Gastrocnemius medialis (tissue), 4 donors: ENCODE measurements at regions not wholly inside any gene's neighbourhood (a gene's known extent, or its start where the extent isn't known, plus 50 kb on each side); places are given as distances from the start of the nearest gene placed in this dataset.

Experiments used
- POLR2A ChIP-seq, 2 donors: fragments of 450-650 bp; IDR thresholded peaks; one replicate each; pipeline ENCODE4 v1.6.1; 2017; ENCODE audit warnings: antibody characterized with exemption in 2 of 2, mild to moderate bottlenecking in 2 of 2, moderate library complexity in 2 of 2
- TF ChIP-seq, protein P1 (sequence below), 5 experiments: fragments of 450-650 bp in 3 of 5; fragments of 200-600 bp in 2 of 5; sonication (generic) in 2 of 5; IDR thresholded peaks in 4 of 5; conservative IDR thresholded peaks in 1 of 5; 1 replicate in 4 of 5; 2 replicates in 1 of 5; pipeline ENCODE4 v1.5.1; 2016 to 2019; ENCODE audit warnings: antibody characterized with exemption in 5 of 5, mild to moderate bottlenecking in 3 of 5, moderate library complexity in 3 of 5

DNA sequence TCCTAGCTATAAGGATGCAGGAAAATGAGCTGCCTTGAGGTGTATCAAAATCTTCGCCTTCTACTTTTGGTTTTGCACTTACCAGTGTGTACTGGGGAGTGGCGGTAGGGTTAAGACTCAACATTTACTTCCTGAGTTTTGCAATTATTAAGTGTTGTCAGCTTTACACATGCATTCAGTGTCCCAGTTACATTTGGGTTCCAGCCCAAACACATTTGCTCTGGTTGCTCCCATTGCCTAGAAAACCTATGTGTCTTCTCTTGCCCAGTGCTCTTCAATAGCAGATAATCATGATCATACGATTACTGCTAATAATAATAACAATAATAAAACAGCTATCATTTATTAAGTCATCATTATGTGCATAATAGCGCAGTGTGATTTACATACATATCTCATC, 241.5 kb upstream of the PAPPA start:
- TF ChIP-seq, protein P1, sequence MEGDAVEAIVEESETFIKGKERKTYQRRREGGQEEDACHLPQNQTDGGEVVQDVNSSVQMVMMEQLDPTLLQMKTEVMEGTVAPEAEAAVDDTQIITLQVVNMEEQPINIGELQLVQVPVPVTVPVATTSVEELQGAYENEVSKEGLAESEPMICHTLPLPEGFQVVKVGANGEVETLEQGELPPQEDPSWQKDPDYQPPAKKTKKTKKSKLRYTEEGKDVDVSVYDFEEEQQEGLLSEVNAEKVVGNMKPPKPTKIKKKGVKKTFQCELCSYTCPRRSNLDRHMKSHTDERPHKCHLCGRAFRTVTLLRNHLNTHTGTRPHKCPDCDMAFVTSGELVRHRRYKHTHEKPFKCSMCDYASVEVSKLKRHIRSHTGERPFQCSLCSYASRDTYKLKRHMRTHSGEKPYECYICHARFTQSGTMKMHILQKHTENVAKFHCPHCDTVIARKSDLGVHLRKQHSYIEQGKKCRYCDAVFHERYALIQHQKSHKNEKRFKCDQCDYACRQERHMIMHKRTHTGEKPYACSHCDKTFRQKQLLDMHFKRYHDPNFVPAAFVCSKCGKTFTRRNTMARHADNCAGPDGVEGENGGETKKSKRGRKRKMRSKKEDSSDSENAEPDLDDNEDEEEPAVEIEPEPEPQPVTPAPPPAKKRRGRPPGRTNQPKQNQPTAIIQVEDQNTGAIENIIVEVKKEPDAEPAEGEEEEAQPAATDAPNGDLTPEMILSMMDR (IDR thresholded peaks at IDR 0.05 in 4 of 5, conservative IDR thresholded peaks at IDR 0.05 in 1 of 5): no peak
- TF ChIP-seq POLR2A (IDR thresholded peaks at IDR 0.05): no peak
